ENCODE measurements at regions not wholly inside any gene's neighbourhood (a gene's known extent, or its start where the extent isn't known, plus 50 kb on each side); places are given as distances from the start of the nearest gene placed in this dataset.

DNA sequence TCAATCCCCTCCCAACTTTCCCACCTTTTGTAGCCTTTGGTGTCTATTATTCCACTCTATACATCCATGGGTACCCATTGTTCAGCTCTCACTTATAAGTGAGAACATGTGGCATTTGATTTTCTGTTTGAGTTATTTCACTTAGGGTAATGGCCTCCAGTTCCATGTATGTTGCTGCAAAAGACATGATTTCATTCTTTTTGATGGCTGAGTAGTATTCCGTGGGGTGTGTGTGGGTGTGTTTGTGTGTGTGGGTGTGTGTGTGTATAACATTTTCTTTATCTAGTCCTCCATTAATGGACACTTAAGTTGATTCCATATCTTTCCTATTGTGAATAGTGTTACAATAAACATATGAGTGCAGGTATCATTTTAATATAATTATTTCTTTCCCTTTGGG lies 157.5 kb upstream of the FSTL4 start (continued):
- TF ChIP-seq, protein P1, sequence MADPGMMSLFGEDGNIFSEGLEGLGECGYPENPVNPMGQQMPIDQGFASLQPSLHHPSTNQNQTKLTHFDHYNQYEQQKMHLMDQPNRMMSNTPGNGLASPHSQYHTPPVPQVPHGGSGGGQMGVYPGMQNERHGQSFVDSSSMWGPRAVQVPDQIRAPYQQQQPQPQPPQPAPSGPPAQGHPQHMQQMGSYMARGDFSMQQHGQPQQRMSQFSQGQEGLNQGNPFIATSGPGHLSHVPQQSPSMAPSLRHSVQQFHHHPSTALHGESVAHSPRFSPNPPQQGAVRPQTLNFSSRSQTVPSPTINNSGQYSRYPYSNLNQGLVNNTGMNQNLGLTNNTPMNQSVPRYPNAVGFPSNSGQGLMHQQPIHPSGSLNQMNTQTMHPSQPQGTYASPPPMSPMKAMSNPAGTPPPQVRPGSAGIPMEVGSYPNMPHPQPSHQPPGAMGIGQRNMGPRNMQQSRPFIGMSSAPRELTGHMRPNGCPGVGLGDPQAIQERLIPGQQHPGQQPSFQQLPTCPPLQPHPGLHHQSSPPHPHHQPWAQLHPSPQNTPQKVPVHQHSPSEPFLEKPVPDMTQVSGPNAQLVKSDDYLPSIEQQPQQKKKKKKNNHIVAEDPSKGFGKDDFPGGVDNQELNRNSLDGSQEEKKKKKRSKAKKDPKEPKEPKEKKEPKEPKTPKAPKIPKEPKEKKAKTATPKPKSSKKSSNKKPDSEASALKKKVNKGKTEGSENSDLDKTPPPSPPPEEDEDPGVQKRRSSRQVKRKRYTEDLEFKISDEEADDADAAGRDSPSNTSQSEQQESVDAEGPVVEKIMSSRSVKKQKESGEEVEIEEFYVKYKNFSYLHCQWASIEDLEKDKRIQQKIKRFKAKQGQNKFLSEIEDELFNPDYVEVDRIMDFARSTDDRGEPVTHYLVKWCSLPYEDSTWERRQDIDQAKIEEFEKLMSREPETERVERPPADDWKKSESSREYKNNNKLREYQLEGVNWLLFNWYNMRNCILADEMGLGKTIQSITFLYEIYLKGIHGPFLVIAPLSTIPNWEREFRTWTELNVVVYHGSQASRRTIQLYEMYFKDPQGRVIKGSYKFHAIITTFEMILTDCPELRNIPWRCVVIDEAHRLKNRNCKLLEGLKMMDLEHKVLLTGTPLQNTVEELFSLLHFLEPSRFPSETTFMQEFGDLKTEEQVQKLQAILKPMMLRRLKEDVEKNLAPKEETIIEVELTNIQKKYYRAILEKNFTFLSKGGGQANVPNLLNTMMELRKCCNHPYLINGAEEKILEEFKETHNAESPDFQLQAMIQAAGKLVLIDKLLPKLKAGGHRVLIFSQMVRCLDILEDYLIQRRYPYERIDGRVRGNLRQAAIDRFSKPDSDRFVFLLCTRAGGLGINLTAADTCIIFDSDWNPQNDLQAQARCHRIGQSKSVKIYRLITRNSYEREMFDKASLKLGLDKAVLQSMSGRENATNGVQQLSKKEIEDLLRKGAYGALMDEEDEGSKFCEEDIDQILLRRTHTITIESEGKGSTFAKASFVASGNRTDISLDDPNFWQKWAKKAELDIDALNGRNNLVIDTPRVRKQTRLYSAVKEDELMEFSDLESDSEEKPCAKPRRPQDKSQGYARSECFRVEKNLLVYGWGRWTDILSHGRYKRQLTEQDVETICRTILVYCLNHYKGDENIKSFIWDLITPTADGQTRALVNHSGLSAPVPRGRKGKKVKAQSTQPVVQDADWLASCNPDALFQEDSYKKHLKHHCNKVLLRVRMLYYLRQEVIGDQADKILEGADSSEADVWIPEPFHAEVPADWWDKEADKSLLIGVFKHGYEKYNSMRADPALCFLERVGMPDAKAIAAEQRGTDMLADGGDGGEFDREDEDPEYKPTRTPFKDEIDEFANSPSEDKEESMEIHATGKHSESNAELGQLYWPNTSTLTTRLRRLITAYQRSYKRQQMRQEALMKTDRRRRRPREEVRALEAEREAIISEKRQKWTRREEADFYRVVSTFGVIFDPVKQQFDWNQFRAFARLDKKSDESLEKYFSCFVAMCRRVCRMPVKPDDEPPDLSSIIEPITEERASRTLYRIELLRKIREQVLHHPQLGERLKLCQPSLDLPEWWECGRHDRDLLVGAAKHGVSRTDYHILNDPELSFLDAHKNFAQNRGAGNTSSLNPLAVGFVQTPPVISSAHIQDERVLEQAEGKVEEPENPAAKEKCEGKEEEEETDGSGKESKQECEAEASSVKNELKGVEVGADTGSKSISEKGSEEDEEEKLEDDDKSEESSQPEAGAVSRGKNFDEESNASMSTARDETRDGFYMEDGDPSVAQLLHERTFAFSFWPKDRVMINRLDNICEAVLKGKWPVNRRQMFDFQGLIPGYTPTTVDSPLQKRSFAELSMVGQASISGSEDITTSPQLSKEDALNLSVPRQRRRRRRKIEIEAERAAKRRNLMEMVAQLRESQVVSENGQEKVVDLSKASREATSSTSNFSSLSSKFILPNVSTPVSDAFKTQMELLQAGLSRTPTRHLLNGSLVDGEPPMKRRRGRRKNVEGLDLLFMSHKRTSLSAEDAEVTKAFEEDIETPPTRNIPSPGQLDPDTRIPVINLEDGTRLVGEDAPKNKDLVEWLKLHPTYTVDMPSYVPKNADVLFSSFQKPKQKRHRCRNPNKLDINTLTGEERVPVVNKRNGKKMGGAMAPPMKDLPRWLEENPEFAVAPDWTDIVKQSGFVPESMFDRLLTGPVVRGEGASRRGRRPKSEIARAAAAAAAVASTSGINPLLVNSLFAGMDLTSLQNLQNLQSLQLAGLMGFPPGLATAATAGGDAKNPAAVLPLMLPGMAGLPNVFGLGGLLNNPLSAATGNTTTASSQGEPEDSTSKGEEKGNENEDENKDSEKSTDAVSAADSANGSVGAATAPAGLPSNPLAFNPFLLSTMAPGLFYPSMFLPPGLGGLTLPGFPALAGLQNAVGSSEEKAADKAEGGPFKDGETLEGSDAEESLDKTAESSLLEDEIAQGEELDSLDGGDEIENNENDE (IDR thresholded peaks at IDR 0.05; ENCODE audit: insufficient replicate concordance, low read length): no peak
- TF ChIP-seq KDM4A (IDR thresholded peaks at IDR 0.05; ENCODE audit: low read depth, low read length, severe bottlenecking): no peak
- no peak for TF ChIP-seq EZH2 (IDR thresholded peaks at IDR 0.05; ENCODE audit: low read depth, low read length, severe bottlenecking)
- TF ChIP-seq MAX (IDR thresholded peaks at IDR 0.05): no peak
- TF ChIP-seq CHD2 (IDR thresholded peaks at IDR 0.05; ENCODE audit: low read length): no peak
- TF ChIP-seq HDAC6 (IDR thresholded peaks at IDR 0.05; ENCODE audit: low read depth, low read length): no peak
- TF ChIP-seq RXRA (IDR thresholded peaks at IDR 0.05; ENCODE audit: insufficient read depth, low read depth, low read length): no peak
